ENCODE measurements at regions not wholly inside any gene's neighbourhood (a gene's known extent, or its start where the extent isn't known, plus 50 kb on each side); places are given as distances from the start of the nearest gene placed in this dataset.

GRCh38 chr4:65265526-65265925 lies 404.8 kb downstream of the EPHA5 start:
- no peak for DNase-seq (ENCODE audit: extremely low read depth, low read depth)
- TF ChIP-seq CTCF (IDR thresholded peaks at IDR 0.05; ENCODE audit: low read depth, low read length): no peak

- DNase-seq (ENCODE audit: extremely low read depth, low read depth): no peak
- no peak for TF ChIP-seq CTCF (IDR thresholded peaks at IDR 0.05; ENCODE audit: low read depth, low read length)
Measured at GRCh38 chr4:65259296-65259695, 411.0 kb downstream of the EPHA5 start.

GRCh38 chr4:65250916-65251315 lies 419.4 kb downstream of the EPHA5 start:
- no peak for DNase-seq (ENCODE audit: extremely low read depth, low read depth)
- no peak for TF ChIP-seq CTCF (IDR thresholded peaks at IDR 0.05; ENCODE audit: low read depth, low read length)

- TF ChIP-seq CTCF (IDR thresholded peaks at IDR 0.05; ENCODE audit: low read depth, low read length): no peak
Measured at GRCh38 chr4:65249111-65249510, 421.2 kb downstream of the EPHA5 start.

GRCh38 chr4:65242156-65242846 lies 428.0 kb downstream of the EPHA5 start:
- DNase-seq (ENCODE audit: extremely low read depth, low read depth): no peak
- TF ChIP-seq CTCF (IDR thresholded peaks at IDR 0.05; ENCODE audit: low read depth, low read length): no peak

More at GRCh38 chr4:65249111-65249510, 421.2 kb downstream of the EPHA5 start:
- DNase-seq (ENCODE audit: extremely low read depth, low read depth): no peak

GRCh38 chr4:65241257-65241997 lies 428.9 kb downstream of the EPHA5 start:
- no peak for DNase-seq (ENCODE audit: extremely low read depth, low read depth)
- no peak for TF ChIP-seq CTCF (IDR thresholded peaks at IDR 0.05; ENCODE audit: low read depth, low read length)

GRCh38 chr4:65234061-65234460 lies 436.2 kb downstream of the EPHA5 start:
- TF ChIP-seq CTCF (IDR thresholded peaks at IDR 0.05; ENCODE audit: low read depth, low read length): no peak
- no peak for DNase-seq (ENCODE audit: extremely low read depth, low read depth)
